NT2/D1 (cell line): ENCODE measurements at regions not wholly inside any gene's neighbourhood (a gene's known extent, or its start where the extent isn't known, plus 50 kb on each side); places are given as distances from the start of the nearest gene placed in this dataset.

Experiments used
- YY1 ChIP-seq: IDR thresholded peaks from 2 replicates; pipeline ENCODE4 v1.6.1; 2011; ENCODE audit not compliant: insufficient read length, insufficient read depth
- ZNF274 ChIP-seq: IDR thresholded peaks from 2 replicates; pipeline ENCODE4 v1.6.1; 2011; ENCODE audit warnings: mild to moderate bottlenecking, low read depth, low read length

DNA sequence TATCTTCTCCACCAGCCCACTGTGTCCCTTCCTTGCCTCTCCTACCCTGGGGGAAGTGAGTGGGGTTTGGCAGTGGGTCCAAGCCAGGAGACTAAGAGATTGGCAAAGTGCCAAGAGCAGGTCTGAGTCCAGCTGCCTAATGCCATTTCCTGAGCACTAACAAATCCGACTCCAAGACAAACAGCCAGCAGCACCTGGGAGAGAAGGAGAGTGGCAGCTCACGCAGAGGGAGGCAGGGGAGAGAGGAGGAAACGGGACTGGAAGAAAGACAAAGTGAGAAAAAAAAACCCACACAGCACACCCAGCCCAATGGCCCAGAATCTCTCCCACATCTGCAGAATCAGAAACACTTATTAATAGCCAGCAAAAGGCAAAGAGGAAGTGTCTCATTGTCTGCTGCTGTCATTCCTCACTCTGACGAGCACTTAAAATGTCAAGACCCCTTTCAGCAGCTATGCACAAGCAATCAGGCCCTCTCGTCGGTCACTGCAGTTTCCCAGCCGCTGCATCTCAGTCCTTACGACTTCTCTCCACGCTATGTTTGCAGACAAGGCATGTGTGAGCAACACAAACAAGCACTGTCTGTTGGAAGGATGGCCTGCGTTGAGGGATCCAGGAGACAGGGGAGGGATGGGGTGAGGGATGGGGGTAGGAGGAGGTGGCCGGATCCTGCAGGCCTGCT lies 558.4 kb upstream of the CADM1 start:
- TF ChIP-seq YY1 (no peak), ZNF274 (no peak)
